Aorta (tissue), 5 donors: ENCODE measurements at regions not wholly inside any gene's neighbourhood (a gene's known extent, or its start where the extent isn't known, plus 50 kb on each side); places are given as distances from the start of the nearest gene placed in this dataset.

Source experiments
- ATAC-seq: fragments of 200-7000 bp; cut with Tn5 transposase; one replicate; pipeline ENCODE4 v1.9.1; 2022; ENCODE audit warnings: moderate library complexity; ENCODE audit not compliant: low FRiP score
- DNase-seq, 2 donors: peaks; one replicate each; pipeline ENCODE4 v3.0.0-alpha.2; 2020
- H3K27ac ChIP-seq, 2 donors: one replicate each; pipeline ENCODE4 v1.5.1; 2013; ENCODE audit warnings: low read length in 2 of 2, mild to moderate bottlenecking in 2 of 2, moderate library complexity in 2 of 2, control low read depth in 1 of 2, inconsistent platforms in 1 of 2, low read depth in 1 of 2
- H3K27me3 ChIP-seq, 2 donors: one replicate each; pipeline ENCODE4 v1.6.1; 2013; ENCODE audit warnings: control low read depth in 1 of 2, low read length in 1 of 2, mild to moderate bottlenecking in 1 of 2, moderate library complexity in 1 of 2; ENCODE audit not compliant: insufficient read depth in 2 of 2, control insufficient read depth in 1 of 2
- H3K36me3 ChIP-seq, 2 donors: one replicate each; pipeline ENCODE4 v1.6.1; 2013; ENCODE audit warnings: control low read depth in 1 of 2, low read length in 1 of 2, mild to moderate bottlenecking in 1 of 2; ENCODE audit not compliant: insufficient read depth in 2 of 2, control insufficient read depth in 1 of 2
- H3K4me1 ChIP-seq, 2 donors: one replicate each; pipeline ENCODE4 v1.6.1; 2013; ENCODE audit warnings: low read length in 2 of 2, control low read depth in 1 of 2, mild to moderate bottlenecking in 1 of 2, moderate library complexity in 1 of 2; ENCODE audit not compliant: insufficient read depth in 2 of 2, control insufficient read depth in 1 of 2
- H3K4me3 ChIP-seq, 2 donors: one replicate each; pipeline ENCODE4 v1.5.1; 2013; ENCODE audit warnings: low read length in 2 of 2, control low read depth in 1 of 2, mild to moderate bottlenecking in 1 of 2
- H3K9me3 ChIP-seq: one replicate; pipeline ENCODE4 v1.6.1; 2013; ENCODE audit warnings: mild to moderate bottlenecking, low read length; ENCODE audit not compliant: control insufficient read depth
- WGBS, 2 donors: extraction: QIAGEN DNeasy Blood & Tissue Kit; methylation state at CpG; one replicate each; pipeline ENCODE4 v1.1.7; 2013; 5-methylcytosine and 5-hydroxymethylcytosine counted together
- intact Hi-C, 2 donors: fragments of 100-400 bp; cut with DNase I; formaldehyde crosslinking; loops; one replicate each; pipeline versions ENCODE4 v1.14.2 to v1.15.0; 2022
- donor health status: healthy with polysubstance abuse.
- donor health status: Bipolar disorder and iron deficiency.
- donor health status: DM: no; HTN: no; CAD: no.
- donor health status: DM: no; HTN: no; CAD: no.
- donor health status: DM: yes; HTN: yes; CAD: no.

- no peak overlapping the region for H3K27ac ChIP-seq
- DNase-seq (no peak), ATAC-seq (no peak)
- intact Hi-C loops: no loop called here
- no peaks in the 10 kb centered on the region for H3K9me3 ChIP-seq
- no peaks in the 10 kb centered on the region for H3K4me1 ChIP-seq
- no peaks in the 10 kb centered on the region for H3K27me3 ChIP-seq
- H3K4me3 ChIP-seq: no peak overlapping the region
- 86 to 89% methylated on average over 6 of the region's 6 CpGs for WGBS, 2 donors
- H3K36me3 ChIP-seq: no peaks in the 10 kb centered on the region
Observed at GRCh38 chr10:47189802-47190201, 110.2 kb upstream of the GDF10 start.

- H3K9me3 ChIP-seq: no peaks in the 10 kb centered on the region
- H3K27me3 ChIP-seq: no peaks in the 10 kb centered on the region
- no peak for DNase-seq
- no peaks in the 10 kb centered on the region for H3K36me3 ChIP-seq
- no peak overlapping the region for H3K27ac ChIP-seq
- WGBS, 2 donors: 93 to 94% methylated on average over 5 of the region's 5 CpGs
- intact Hi-C loops: no loop called here
- no peak overlapping the region for H3K4me3 ChIP-seq
- H3K4me1 ChIP-seq: no peaks in the 10 kb centered on the region
- no peak for ATAC-seq
Observed at GRCh38 chr10:47190301-47190700, 109.7 kb upstream of the GDF10 start.

- H3K27me3 ChIP-seq: no peaks in the 10 kb centered on the region
- 95 to 97% methylated on average over 5 of the region's 5 CpGs for WGBS, 2 donors
- no peak overlapping the region for H3K4me3 ChIP-seq
- DNase-seq (no peak), ATAC-seq (no peak)
- H3K4me1 ChIP-seq: no peaks in the 10 kb centered on the region
- intact Hi-C loops: no loop called here
- no peak overlapping the region for H3K27ac ChIP-seq
- no peaks in the 10 kb centered on the region for H3K9me3 ChIP-seq
- H3K36me3 ChIP-seq: no peaks in the 10 kb centered on the region
Observed at GRCh38 chr10:47190802-47191450, 109.1 kb upstream of the GDF10 start.

- Histone ChIP-seq H3K4me1 (no peaks in the 10 kb centered on the region), H3K36me3 (no peaks in the 10 kb centered on the region), H3K4me3 (no peak overlapping the region), H3K9me3 (no peaks in the 10 kb centered on the region), H3K27me3 (no peaks in the 10 kb centered on the region), H3K27ac (no peak overlapping the region)
- WGBS, 2 donors: 90 to 98% methylated on average over 2 of the region's 2 CpGs
- ATAC-seq: no peak
- no peak for DNase-seq
- intact Hi-C loops: no loop called here
Observed at GRCh38 chr10:47192273-47192672, 107.7 kb upstream of the GDF10 start.

- Histone ChIP-seq H3K4me3 (no peak overlapping the region), H3K27me3 (no peaks in the 10 kb centered on the region), H3K27ac (no peak overlapping the region), H3K9me3 (no peaks in the 10 kb centered on the region), H3K36me3 (no peaks in the 10 kb centered on the region), H3K4me1 (no peaks in the 10 kb centered on the region)
- 91% methylated on average over 6 of the region's 6 CpGs for WGBS, 2 donors
- intact Hi-C loops: no loop called here
- DNase-seq (no peak), ATAC-seq (no peak)
Observed at GRCh38 chr10:47193666-47194065, 106.3 kb upstream of the GDF10 start.

- Histone ChIP-seq H3K36me3 (no peaks in the 10 kb centered on the region), H3K9me3 (no peaks in the 10 kb centered on the region), H3K27me3 (no peaks in the 10 kb centered on the region), H3K27ac (no peak overlapping the region), H3K4me3 (no peak overlapping the region), H3K4me1 (no peaks in the 10 kb centered on the region)
- ATAC-seq (no peak), DNase-seq (no peak)
- intact Hi-C loops: no loop called here
- WGBS, 2 donors: 32 to 35% methylated on average over 15 of the region's 15 CpGs
Observed at GRCh38 chr10:47195274-47195885, 104.6 kb upstream of the GDF10 start.

- 97% methylated on average over 8 of the region's 8 CpGs for WGBS, 2 donors
- Histone ChIP-seq H3K4me3 (no peak overlapping the region), H3K27ac (no peak overlapping the region), H3K27me3 (no peaks in the 10 kb centered on the region), H3K36me3 (no peaks in the 10 kb centered on the region), H3K9me3 (peaks cover 3% of the 10 kb centered on the region), H3K4me1 (no peaks in the 10 kb centered on the region)
- DNase-seq (no peak), ATAC-seq (peak; percentile 43)
- intact Hi-C loops: no loop called here
Observed at GRCh38 chr10:47196691-47197090, 103.3 kb upstream of the GDF10 start.

GRCh38 chr10:47198221-47198620 lies 101.8 kb upstream of the GDF10 start:
- intact Hi-C loops: no loop called here
- H3K27me3 ChIP-seq: no peaks in the 10 kb centered on the region
- no peaks in the 10 kb centered on the region for H3K4me1 ChIP-seq
- 93 to 94% methylated on average over 4 of the region's 4 CpGs for WGBS, 2 donors
- H3K9me3 ChIP-seq: peaks cover 3% of the 10 kb centered on the region
- DNase-seq (no peak), ATAC-seq (no peak)
- no peaks in the 10 kb centered on the region for H3K36me3 ChIP-seq
- H3K27ac ChIP-seq: no peak overlapping the region
- H3K4me3 ChIP-seq: no peak overlapping the region

- Histone ChIP-seq H3K36me3 (no peaks in the 10 kb centered on the region), H3K4me3 (no peak overlapping the region), H3K9me3 (peaks cover 3% of the 10 kb centered on the region), H3K27ac (no peak overlapping the region), H3K27me3 (no peaks in the 10 kb centered on the region), H3K4me1 (no peaks in the 10 kb centered on the region)
- intact Hi-C loops: no loop called here
- ATAC-seq (no peak), DNase-seq (no peak)
- 97 to 100% methylated on average over 2 of the region's 2 CpGs for WGBS, 2 donors
Observed at GRCh38 chr10:47205192-47205591, 94.8 kb upstream of the GDF10 start.
